Endodermal cell (in vitro differentiated cells): ENCODE measurements at regions not wholly inside any gene's neighbourhood (a gene's known extent, or its start where the extent isn't known, plus 50 kb on each side); places are given as distances from the start of the nearest gene placed in this dataset.
"Not testable (repeated sequence)": the region's sequence is repeated elsewhere in the genome, so short reads cannot be mapped to it uniquely, and the experiment has no call there.

Source experiments
- DNase-seq: peaks from one replicate; pipeline ENCODE4 v3.0.0-alpha.2; 2017
- H3K27ac ChIP-seq: 2 replicates; pipeline ENCODE4 v1.5.1; 2013; ENCODE audit warnings: mild to moderate bottlenecking, low read depth, low read length, moderate library complexity
- H3K27me3 ChIP-seq: 2 replicates; pipeline ENCODE4 v1.6.1; 2013; ENCODE audit warnings: mild to moderate bottlenecking, low read length, moderate library complexity; ENCODE audit not compliant: insufficient read depth, control insufficient read depth, poor library complexity, severe bottlenecking
- H3K36me3 ChIP-seq: 2 replicates; pipeline ENCODE4 v1.7.0; 2013; ENCODE audit warnings: mild to moderate bottlenecking, low read length, moderate library complexity; ENCODE audit not compliant: control insufficient read depth, insufficient read depth
- H3K4me1 ChIP-seq: one replicate; pipeline ENCODE4 v1.7.0; 2013; ENCODE audit warnings: low read length; ENCODE audit not compliant: control insufficient read depth, insufficient read depth
- H3K4me3 ChIP-seq: 2 replicates; pipeline ENCODE4 v1.5.1; 2013; ENCODE audit warnings: mild to moderate bottlenecking, low read length, moderate library complexity
- H3K9ac ChIP-seq: 2 replicates; pipeline ENCODE4 v1.6.1; 2013; ENCODE audit warnings: mild to moderate bottlenecking, low read length, moderate library complexity; ENCODE audit not compliant: poor library complexity, severe bottlenecking; ENCODE audit errors: extremely low read depth
- H3K9me3 ChIP-seq: 2 replicates; pipeline ENCODE4 v1.6.1; 2013; ENCODE audit warnings: mild to moderate bottlenecking, low read length, moderate library complexity; ENCODE audit not compliant: control insufficient read depth
- H3K27ac Mint-ChIP-seq: 2 replicates; pipeline ENCODE4 v1.8.0; 2020; ENCODE audit warnings: mixed read lengths
- H3K27me3 Mint-ChIP-seq: 2 replicates; pipeline ENCODE4 v1.8.0; 2021; ENCODE audit warnings: mild to moderate bottlenecking, mixed read lengths; ENCODE audit not compliant: insufficient read depth
- H3K36me3 Mint-ChIP-seq: 2 replicates; pipeline ENCODE4 v1.8.0; 2020; ENCODE audit warnings: low read depth, mixed read lengths
- H3K4me1 Mint-ChIP-seq: 2 replicates; pipeline ENCODE4 v1.8.0; 2020; ENCODE audit warnings: mixed read lengths
- H3K4me3 Mint-ChIP-seq: 2 replicates; pipeline ENCODE4 v1.8.0; 2020; ENCODE audit warnings: mild to moderate bottlenecking, moderate library complexity, mixed read lengths
- H3K9me3 Mint-ChIP-seq: 2 replicates; pipeline ENCODE4 v1.8.0; 2020; ENCODE audit warnings: mild to moderate bottlenecking, mixed read lengths
- WGBS, 2 experiments: methylation state at CpG; one replicate each; pipeline versions ENCODE4 v1.1.5 to v1.1.7; 2013; ENCODE audit warnings: missing lambda C conversion rate in 2 of 2, mixed read lengths in 1 of 2; ENCODE audit not compliant: insufficient coverage in 1 of 2, insufficient read length in 1 of 2; 5-methylcytosine and 5-hydroxymethylcytosine counted together
- TF ChIP-seq, protein P1 (sequence below): fragments of 200-600 bp; sonication (generic); conservative IDR thresholded peaks from 2 replicates; pipeline ENCODE4 v1.5.0; 2021; ENCODE audit warnings: antibody characterized with exemption, mild to moderate bottlenecking

DNA sequence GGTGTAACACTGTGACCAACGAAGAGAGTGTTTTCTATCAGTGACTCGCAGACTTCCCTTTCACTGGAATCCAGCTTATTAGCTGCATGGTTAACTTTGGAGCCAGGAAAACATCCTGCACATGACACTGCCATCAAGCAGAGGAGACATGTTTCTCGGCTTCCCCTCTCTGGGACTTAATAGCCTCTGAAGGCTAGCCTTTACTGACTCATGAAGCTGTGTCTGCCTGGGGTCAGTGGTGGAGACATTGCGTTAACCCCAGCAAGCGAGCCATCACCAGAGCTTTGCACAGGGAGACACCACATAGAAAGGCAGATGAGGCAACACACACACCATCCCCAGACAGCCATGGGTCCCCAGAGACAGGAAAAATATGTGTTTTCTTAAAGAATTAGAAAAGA lies 126.9 kb upstream of the PRICKLE1 start:
- H3K36me3 Mint-ChIP-seq, result no peaks in the 10 kb centered on the region
- DNase-seq, result no peak
- 91 to 92% methylated on average over 4 to 5 of the region's 5 CpGs for WGBS, 2 experiments
- Histone ChIP-seq H3K4me1 (no peaks in the 10 kb centered on the region), H3K9me3 (peaks cover 8% of the 10 kb centered on the region), H3K27ac (no peak overlapping the region), H3K9ac (no peak overlapping the region), H3K27me3 (no peaks in the 10 kb centered on the region), H3K36me3 (no peaks in the 10 kb centered on the region), H3K4me3 (no peak overlapping the region)
- TF ChIP-seq, protein P1, sequence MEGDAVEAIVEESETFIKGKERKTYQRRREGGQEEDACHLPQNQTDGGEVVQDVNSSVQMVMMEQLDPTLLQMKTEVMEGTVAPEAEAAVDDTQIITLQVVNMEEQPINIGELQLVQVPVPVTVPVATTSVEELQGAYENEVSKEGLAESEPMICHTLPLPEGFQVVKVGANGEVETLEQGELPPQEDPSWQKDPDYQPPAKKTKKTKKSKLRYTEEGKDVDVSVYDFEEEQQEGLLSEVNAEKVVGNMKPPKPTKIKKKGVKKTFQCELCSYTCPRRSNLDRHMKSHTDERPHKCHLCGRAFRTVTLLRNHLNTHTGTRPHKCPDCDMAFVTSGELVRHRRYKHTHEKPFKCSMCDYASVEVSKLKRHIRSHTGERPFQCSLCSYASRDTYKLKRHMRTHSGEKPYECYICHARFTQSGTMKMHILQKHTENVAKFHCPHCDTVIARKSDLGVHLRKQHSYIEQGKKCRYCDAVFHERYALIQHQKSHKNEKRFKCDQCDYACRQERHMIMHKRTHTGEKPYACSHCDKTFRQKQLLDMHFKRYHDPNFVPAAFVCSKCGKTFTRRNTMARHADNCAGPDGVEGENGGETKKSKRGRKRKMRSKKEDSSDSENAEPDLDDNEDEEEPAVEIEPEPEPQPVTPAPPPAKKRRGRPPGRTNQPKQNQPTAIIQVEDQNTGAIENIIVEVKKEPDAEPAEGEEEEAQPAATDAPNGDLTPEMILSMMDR, result no peak
- no peak overlapping the region for H3K27ac Mint-ChIP-seq
- no peaks in the 10 kb centered on the region for H3K4me1 Mint-ChIP-seq
- H3K27me3 Mint-ChIP-seq, result peaks cover 1% of the 10 kb centered on the region
- H3K9me3 Mint-ChIP-seq, result peaks cover 25% of the 10 kb centered on the region
- H3K4me3 Mint-ChIP-seq, result no peak overlapping the region

- not testable (repeated sequence) for H3K27ac ChIP-seq, H3K27me3 Mint-ChIP-seq, H3K27ac Mint-ChIP-seq, H3K36me3 ChIP-seq, H3K9ac ChIP-seq, DNase-seq, H3K4me1 ChIP-seq, H3K9me3 ChIP-seq, H3K4me3 Mint-ChIP-seq, H3K4me3 ChIP-seq, H3K27me3 ChIP-seq, H3K4me1 Mint-ChIP-seq, H3K36me3 Mint-ChIP-seq
- peaks cover 31% of the 10 kb centered on the region for H3K9me3 Mint-ChIP-seq
- WGBS, 2 experiments, result 96% methylated on average over 3 of the region's 3 CpGs; no CpG with 5 or more reads in 1 of the 2 experiments
Measured at GRCh38 chr12:42713566-42713965, 124.0 kb upstream of the PRICKLE1 start.

GRCh38 chr12:42708374-42708773 lies 118.8 kb upstream of the PRICKLE1 start:
- not testable (repeated sequence) for H3K4me1 ChIP-seq, H3K27ac Mint-ChIP-seq, H3K9me3 ChIP-seq, H3K4me3 Mint-ChIP-seq, H3K9ac ChIP-seq, H3K36me3 Mint-ChIP-seq, H3K27me3 Mint-ChIP-seq, H3K27ac ChIP-seq, DNase-seq, H3K27me3 ChIP-seq, H3K36me3 ChIP-seq, H3K4me1 Mint-ChIP-seq, H3K4me3 ChIP-seq
- H3K9me3 Mint-ChIP-seq, result peaks cover 24% of the 10 kb centered on the region
- 37 to 72% methylated on average over 3 to 6 of the region's 6 CpGs for WGBS, 2 experiments

GRCh38 chr12:42707312-42708226 lies 118.0 kb upstream of the PRICKLE1 start:
- H3K27ac Mint-ChIP-seq, result no peak overlapping the region
- Histone ChIP-seq H3K36me3 (no peaks in the 10 kb centered on the region), H3K27ac (no peak overlapping the region)

More at GRCh38 chr12:42707312-42708226, 118.0 kb upstream of the PRICKLE1 start:
- Mint-ChIP-seq H3K27me3 (peaks cover 9% of the 10 kb centered on the region), H3K4me1 (peaks cover 6% of the 10 kb centered on the region), H3K36me3 (no peaks in the 10 kb centered on the region), H3K9me3 (peaks cover 16% of the 10 kb centered on the region), H3K4me3 (no peak overlapping the region)
- Histone ChIP-seq H3K4me3 (no peak overlapping the region), H3K27me3 (no peaks in the 10 kb centered on the region), H3K4me1 (peaks cover 5% of the 10 kb centered on the region), H3K9me3 (no peaks in the 10 kb centered on the region), H3K9ac (no peak overlapping the region)
- TF ChIP-seq, protein P1, result no peak
- WGBS, 2 experiments, result 90 to 92% methylated on average over 7 to 11 of the region's 11 CpGs
- no peak for DNase-seq
